SK-N-SH (cell line): ENCODE measurements at regions not wholly inside any gene's neighbourhood (a gene's known extent, or its start where the extent isn't known, plus 50 kb on each side); places are given as distances from the start of the nearest gene placed in this dataset.

Experiments
- CTCF ChIA-PET: fragments of 300-600, 350-600 bp; formaldehyde crosslinking; extraction: SDS; loops from one replicate; lab custom pipeline; 2021; lab: Yijun Ruan, JAX
- POLR2A ChIA-PET: fragments of 350-600 bp; sonication (Branson Sonifier 250); formaldehyde crosslinking; extraction: SDS; loops from one replicate; lab custom pipeline; 2020; ENCODE audit warnings: antibody characterized with exemption, inconsistent platforms; lab: Yijun Ruan, JAX
- DNase-seq: peaks from one replicate; pipeline ENCODE4 v3.0.0; 2012
- H2AFZ ChIP-seq: fragments of 200-600 bp; sonication (generic); 2 replicates; pipeline ENCODE4 v1.8.1; 2016; ENCODE audit warnings: antibody characterized with exemption, mild to moderate bottlenecking, low read depth
- H3F3A ChIP-seq: fragments of 200-600 bp; sonication (generic); replicated peaks from 2 replicates; pipeline ENCODE3; 2016; ENCODE audit warnings: antibody characterized with exemption, mild to moderate bottlenecking; ENCODE audit not compliant: insufficient read depth
- H3K27ac ChIP-seq, 2 experiments: fragments of 200-500 bp in 1 of 2; fragments of 200-600 bp in 1 of 2; sonication (Bioruptor generic) in 1 of 2; sonication (generic), shearing (Covaris generic) in 1 of 2; 2 replicates each; pipeline versions ENCODE4 v1.5.1 to v1.6.1; 2014 to 2016; ENCODE audit warnings: low read depth in 2 of 2, inconsistent platforms in 1 of 2, low read length in 1 of 2, mild to moderate bottlenecking in 1 of 2, mixed read lengths in 1 of 2
- H3K27me3 ChIP-seq: fragments of 200-600 bp; sonication (generic), shearing (Covaris generic); 2 replicates; pipeline ENCODE4 v1.6.1; 2016; ENCODE audit warnings: mixed run types; ENCODE audit not compliant: insufficient read depth
- H3K36me3 ChIP-seq, 2 experiments: fragments of 200-500 bp in 1 of 2; fragments of 200-600 bp in 1 of 2; sonication (Bioruptor generic) in 1 of 2; sonication (generic) in 1 of 2; replicated peaks in 1 of 2; 2 replicates each; pipeline versions ENCODE3 to v1.5.1; 2014 to 2016; ENCODE audit warnings: low read length in 1 of 2, mild to moderate bottlenecking in 1 of 2; ENCODE audit not compliant: insufficient read depth in 2 of 2, control insufficient read depth in 1 of 2
- H3K4me1 ChIP-seq, 2 experiments: fragments of 200-500 bp in 1 of 2; fragments of 200-600 bp in 1 of 2; sonication (Bioruptor generic) in 1 of 2; sonication (generic), shearing (Covaris generic) in 1 of 2; 2 replicates each; pipeline versions ENCODE4 v1.5.1 to v1.6.1; 2014 to 2016; ENCODE audit warnings: low read depth in 1 of 2, low read length in 1 of 2, mixed run types in 1 of 2; ENCODE audit not compliant: insufficient read depth in 2 of 2, control insufficient read depth in 1 of 2
- H3K4me2 ChIP-seq: fragments of 200-600 bp; sonication (generic), shearing (Covaris generic); 2 replicates; pipeline ENCODE4 v1.6.1; 2017; ENCODE audit warnings: mixed run types
- H3K4me3 ChIP-seq, 2 experiments: fragments of 200-500 bp in 1 of 2; fragments of 200-600 bp in 1 of 2; sonication (Bioruptor generic) in 1 of 2; sonication (generic), shearing (Covaris generic) in 1 of 2; 2 replicates each; pipeline versions ENCODE4 v1.5.1 to v1.8.1; 2014 to 2016; ENCODE audit warnings: low read depth in 2 of 2, inconsistent platforms in 1 of 2, low read length in 1 of 2, mild to moderate bottlenecking in 1 of 2, mixed read lengths in 1 of 2, moderate library complexity in 1 of 2
- H3K79me2 ChIP-seq: fragments of 200-600 bp; sonication (generic); 2 replicates; pipeline ENCODE4 v1.8.1; 2017; ENCODE audit warnings: mild to moderate bottlenecking; ENCODE audit not compliant: insufficient read depth
- H3K9ac ChIP-seq: fragments of 200-600 bp; sonication (generic); 2 replicates; pipeline ENCODE4 v1.6.1; 2017; ENCODE audit warnings: mixed run types
- H3K9me2 ChIP-seq: fragments of 200-600 bp; sonication (generic); 2 replicates; pipeline ENCODE4 v1.6.1; 2017; ENCODE audit warnings: mixed run types
- H3K9me3 ChIP-seq: fragments of 200-600 bp; sonication (generic); 2 replicates; pipeline ENCODE4 v1.6.1; 2017; ENCODE audit warnings: mixed run types, mild to moderate bottlenecking, moderate library complexity
- H4K20me1 ChIP-seq: fragments of 200-600 bp; sonication (generic); 2 replicates; pipeline ENCODE4 v1.6.1; 2017; ENCODE audit warnings: mild to moderate bottlenecking, mixed run types; ENCODE audit not compliant: insufficient read depth
- ELF1 ChIP-seq: IDR thresholded peaks from 2 replicates; pipeline ENCODE4 v1.4.0; 2012
- EP300 ChIP-seq, 2 experiments: IDR thresholded peaks; 2 replicates each; pipeline versions ENCODE4 v1.4.0 to v1.6.1; 2012; ENCODE audit warnings: borderline replicate concordance in 1 of 2, low read depth in 1 of 2, low read length in 1 of 2
- EZH2phosphoT487 ChIP-seq: fragments of 200-600 bp; sonication (generic); IDR thresholded peaks from 2 replicates; pipeline ENCODE4 v1.6.1; 2017; ENCODE audit warnings: low read depth, mixed run types, mild to moderate bottlenecking, antibody characterized with exemption, moderate library complexity, borderline replicate concordance
- FOXM1 ChIP-seq: IDR thresholded peaks from 2 replicates; pipeline ENCODE4 v1.4.0; 2012; ENCODE audit warnings: low read depth, mild to moderate bottlenecking
- GATA2 ChIP-seq: sonication (generic); formaldehyde crosslinking; IDR thresholded peaks from 2 replicates; pipeline ENCODE4 v1.5.0; 2020; ENCODE audit warnings: mild to moderate bottlenecking, missing genetic modification reagents
- JUND ChIP-seq: IDR thresholded peaks from 2 replicates; pipeline ENCODE4 v1.4.0; 2012
- MEF2A ChIP-seq: IDR thresholded peaks from 2 replicates; pipeline ENCODE4 v1.4.0; 2012; ENCODE audit warnings: low read depth, borderline replicate concordance
- MXI1 ChIP-seq: IDR thresholded peaks from 2 replicates; pipeline ENCODE4 v1.6.1; 2012; ENCODE audit warnings: mild to moderate bottlenecking, low read depth, low read length, improper control_type of control experiment
- NRF1 ChIP-seq: IDR thresholded peaks from 2 replicates; pipeline ENCODE4 v1.6.1; 2012; ENCODE audit warnings: low read depth, mild to moderate bottlenecking, low read length
- POLR2AphosphoS5 ChIP-seq: IDR thresholded peaks from 2 replicates; pipeline ENCODE4 v1.6.1; 2012; ENCODE audit warnings: low read depth, low read length
- RCOR1 ChIP-seq: fragments of 150-350 bp; IDR thresholded peaks from 2 replicates; pipeline ENCODE4 v1.6.1; 2017; ENCODE audit warnings: antibody characterized with exemption, low read length
- RFX5 ChIP-seq: IDR thresholded peaks from 2 replicates; pipeline ENCODE4 v1.6.1; 2012; ENCODE audit warnings: mild to moderate bottlenecking, improper control_type of control experiment, low read length
- SMC3 ChIP-seq: IDR thresholded peaks from 2 replicates; pipeline ENCODE4 v1.6.1; 2012; ENCODE audit warnings: low read depth, low read length, improper control_type of control experiment
- TCF12 ChIP-seq: IDR thresholded peaks from 2 replicates; pipeline ENCODE4 v1.4.0; 2012
- TEAD4 ChIP-seq: IDR thresholded peaks from 2 replicates; pipeline ENCODE4 v1.4.0; 2012; ENCODE audit warnings: mild to moderate bottlenecking, borderline replicate concordance; ENCODE audit not compliant: insufficient read depth
- YY1 ChIP-seq: IDR thresholded peaks from 2 replicates; pipeline ENCODE4 v1.4.0; 2012; ENCODE audit warnings: low read depth, mild to moderate bottlenecking
- WGBS: methylation state at CpG from one replicate; pipeline ENCODE4 v1.1.6; 2017; ENCODE audit warnings: low lambda C conversion rate; 5-methylcytosine and 5-hydroxymethylcytosine counted together
- TF ChIP-seq, protein P1 (sequence below): IDR thresholded peaks from 2 replicates; pipeline ENCODE4; 2012
- TF ChIP-seq, protein P2 (sequence below): fragments of 200-600 bp; sonication (generic); IDR thresholded peaks from 2 replicates; pipeline ENCODE4 v1.6.1; 2017; ENCODE audit warnings: antibody characterized with exemption, mild to moderate bottlenecking, moderate library complexity
- TF ChIP-seq, protein P3 (sequence below): IDR thresholded peaks from 2 replicates; pipeline ENCODE4 v1.4.0; 2012; ENCODE audit warnings: low read depth
- TF ChIP-seq, protein P4 (sequence below): fragments of 150-350 bp; IDR thresholded peaks from 2 replicates; pipeline ENCODE4 v1.6.1; 2017; ENCODE audit warnings: antibody characterized with exemption, low read length, low read depth, borderline replicate concordance
- TF ChIP-seq, protein P5 (sequence below): fragments of 150-350 bp; IDR thresholded peaks from 2 replicates; pipeline ENCODE4 v1.6.1; 2016; ENCODE audit warnings: mild to moderate bottlenecking, low read depth, low read length

DNA sequence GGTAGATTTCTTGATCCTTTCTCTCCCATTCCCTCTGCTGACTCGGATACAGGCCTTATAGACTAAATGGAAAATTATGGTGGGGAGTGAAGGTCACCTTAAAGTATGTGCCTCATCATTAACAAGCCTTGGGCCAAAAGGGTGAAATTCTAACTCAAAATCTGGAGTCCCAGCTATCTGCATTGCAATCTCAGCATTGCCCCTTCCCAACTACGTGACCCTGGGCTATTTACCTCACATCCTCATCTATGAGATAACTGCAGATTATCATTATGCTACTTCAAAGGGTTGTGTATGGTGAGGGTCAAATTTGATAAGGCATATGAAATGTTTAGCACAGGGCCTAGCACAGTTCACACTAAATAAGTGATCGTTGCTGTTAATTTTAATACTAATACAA, 147.7 kb downstream of the WNT5A start:
- no peak overlapping the region for H3K9ac ChIP-seq
- no peak overlapping the region for H3K27ac ChIP-seq
- 56% methylated on average over 3 of the region's 3 CpGs for WGBS
- no peaks in the 10 kb centered on the region for H3K36me3 ChIP-seq
- H2AFZ ChIP-seq = no peak overlapping the region
- H4K20me1 ChIP-seq = no peaks in the 10 kb centered on the region
- H3K4me1 ChIP-seq = peaks cover 8 to 9% of the 10 kb centered on the region in 2 experiments; a peak in 3 of 4 replicates
- no peak for DNase-seq
- no peaks in the 10 kb centered on the region for H3K79me2 ChIP-seq
- TF ChIP-seq, protein P1, sequence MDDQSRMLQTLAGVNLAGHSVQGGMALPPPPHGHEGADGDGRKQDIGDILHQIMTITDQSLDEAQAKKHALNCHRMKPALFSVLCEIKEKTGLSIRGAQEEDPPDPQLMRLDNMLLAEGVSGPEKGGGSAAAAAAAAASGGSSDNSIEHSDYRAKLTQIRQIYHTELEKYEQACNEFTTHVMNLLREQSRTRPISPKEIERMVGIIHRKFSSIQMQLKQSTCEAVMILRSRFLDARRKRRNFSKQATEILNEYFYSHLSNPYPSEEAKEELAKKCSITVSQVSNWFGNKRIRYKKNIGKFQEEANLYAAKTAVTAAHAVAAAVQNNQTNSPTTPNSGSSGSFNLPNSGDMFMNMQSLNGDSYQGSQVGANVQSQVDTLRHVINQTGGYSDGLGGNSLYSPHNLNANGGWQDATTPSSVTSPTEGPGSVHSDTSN = no peak
- TF ChIP-seq YY1 (no peak), MEF2A (no peak), GATA2 (0 out of 2 replicates have a peak, but pooled peaks have one; percentile 10), EP300 (IDR thresholded peaks at IDR 0.05; ENCODE audit: borderline replicate concordance in 1 of 2, low read depth in 1 of 2, low read length in 1 of 2) (0 out of 4 replicates have a peak, but pooled peaks of 1 of the 2 experiments have one; percentile 9), RFX5 (no peak), TCF12 (no peak), NRF1 (no peak), FOXM1 (no peak)
- TF ChIP-seq, protein P2, sequence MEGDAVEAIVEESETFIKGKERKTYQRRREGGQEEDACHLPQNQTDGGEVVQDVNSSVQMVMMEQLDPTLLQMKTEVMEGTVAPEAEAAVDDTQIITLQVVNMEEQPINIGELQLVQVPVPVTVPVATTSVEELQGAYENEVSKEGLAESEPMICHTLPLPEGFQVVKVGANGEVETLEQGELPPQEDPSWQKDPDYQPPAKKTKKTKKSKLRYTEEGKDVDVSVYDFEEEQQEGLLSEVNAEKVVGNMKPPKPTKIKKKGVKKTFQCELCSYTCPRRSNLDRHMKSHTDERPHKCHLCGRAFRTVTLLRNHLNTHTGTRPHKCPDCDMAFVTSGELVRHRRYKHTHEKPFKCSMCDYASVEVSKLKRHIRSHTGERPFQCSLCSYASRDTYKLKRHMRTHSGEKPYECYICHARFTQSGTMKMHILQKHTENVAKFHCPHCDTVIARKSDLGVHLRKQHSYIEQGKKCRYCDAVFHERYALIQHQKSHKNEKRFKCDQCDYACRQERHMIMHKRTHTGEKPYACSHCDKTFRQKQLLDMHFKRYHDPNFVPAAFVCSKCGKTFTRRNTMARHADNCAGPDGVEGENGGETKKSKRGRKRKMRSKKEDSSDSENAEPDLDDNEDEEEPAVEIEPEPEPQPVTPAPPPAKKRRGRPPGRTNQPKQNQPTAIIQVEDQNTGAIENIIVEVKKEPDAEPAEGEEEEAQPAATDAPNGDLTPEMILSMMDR = no peak
- TF ChIP-seq, protein P3, sequence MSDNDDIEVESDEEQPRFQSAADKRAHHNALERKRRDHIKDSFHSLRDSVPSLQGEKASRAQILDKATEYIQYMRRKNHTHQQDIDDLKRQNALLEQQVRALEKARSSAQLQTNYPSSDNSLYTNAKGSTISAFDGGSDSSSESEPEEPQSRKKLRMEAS = no peak
- H3K4me2 ChIP-seq = no peak overlapping the region
- POLR2A ChIA-PET = no interaction called here
- no peaks in the 10 kb centered on the region for H3F3A ChIP-seq
- H3K9me3 ChIP-seq = no peaks in the 10 kb centered on the region
- H3K4me3 ChIP-seq = no peak overlapping the region
- H3K9me2 ChIP-seq = no peaks in the 10 kb centered on the region
- CTCF ChIA-PET = interaction anchor here (1.1 kb wide), 1 partner anchor 95 kb away, joined by 3 read pairs; no protein-coding TSS in a partner anchor
- no peaks in the 10 kb centered on the region for H3K27me3 ChIP-seq

DNA sequence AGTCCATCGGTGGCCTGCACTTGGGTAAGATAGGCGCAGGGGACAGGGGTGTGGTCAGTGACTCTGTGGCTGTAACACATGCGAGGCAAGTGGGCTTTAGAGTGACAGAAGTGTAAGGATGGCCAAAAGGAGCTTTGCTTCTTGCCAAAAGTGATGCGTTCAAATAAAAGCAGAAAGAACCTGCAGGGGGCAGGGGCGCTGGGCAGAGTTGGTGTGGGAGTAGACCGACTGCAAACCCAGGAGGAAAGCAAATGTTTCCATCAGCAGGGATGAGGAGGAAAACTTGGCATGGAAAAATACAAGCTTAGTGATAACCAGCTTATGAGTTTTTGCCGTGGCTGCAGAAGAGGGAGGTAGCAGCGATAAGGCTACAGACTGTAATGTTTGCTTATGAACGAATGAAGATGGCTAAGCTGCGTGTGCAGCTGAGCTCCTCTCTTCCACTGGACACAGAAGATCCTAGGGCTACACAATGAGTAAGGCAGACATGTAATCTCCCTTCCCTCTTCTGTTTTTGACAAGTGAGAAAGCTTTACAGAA, 149.4 kb downstream of the WNT5A start:
- no peaks in the 10 kb centered on the region for H3K27me3 ChIP-seq
- H3K4me1 ChIP-seq = peaks cover 8 to 16% of the 10 kb centered on the region in 2 experiments; a peak in 3 of 4 replicates
- no peak overlapping the region for H3K27ac ChIP-seq
- H3K9me2 ChIP-seq = no peaks in the 10 kb centered on the region
- H3K4me3 ChIP-seq = no peak overlapping the region
- WGBS = 87% methylated on average over 10 of the region's 10 CpGs
- no peak overlapping the region for H3K9ac ChIP-seq
- no peak overlapping the region for H2AFZ ChIP-seq
- no peak for DNase-seq
- CTCF ChIA-PET = interaction anchor here (0.6 to 1.1 kb wide), 3 partner anchors 11 to 163 kb away, joined by 3 to 5 read pairs (median 3); no protein-coding TSS in a partner anchor
- POLR2A ChIA-PET = no interaction called here
- H3K4me2 ChIP-seq = no peak overlapping the region
- no peaks in the 10 kb centered on the region for H3K9me3 ChIP-seq
- H3K36me3 ChIP-seq = no peaks in the 10 kb centered on the region
- H3F3A ChIP-seq = no peaks in the 10 kb centered on the region
- no peaks in the 10 kb centered on the region for H3K79me2 ChIP-seq
- no peaks in the 10 kb centered on the region for H4K20me1 ChIP-seq
- TF ChIP-seq TEAD4 (no peak), ELF1 (no peak), RCOR1 (no peak), MEF2A (no peak), EZH2phosphoT487 (no peak), POLR2AphosphoS5 (no peak), SMC3 (no peak), MXI1 (no peak), JUND (no peak), NRF1 (no peak)
- TF ChIP-seq, protein P2 = no peak
- TF ChIP-seq, protein P4, sequence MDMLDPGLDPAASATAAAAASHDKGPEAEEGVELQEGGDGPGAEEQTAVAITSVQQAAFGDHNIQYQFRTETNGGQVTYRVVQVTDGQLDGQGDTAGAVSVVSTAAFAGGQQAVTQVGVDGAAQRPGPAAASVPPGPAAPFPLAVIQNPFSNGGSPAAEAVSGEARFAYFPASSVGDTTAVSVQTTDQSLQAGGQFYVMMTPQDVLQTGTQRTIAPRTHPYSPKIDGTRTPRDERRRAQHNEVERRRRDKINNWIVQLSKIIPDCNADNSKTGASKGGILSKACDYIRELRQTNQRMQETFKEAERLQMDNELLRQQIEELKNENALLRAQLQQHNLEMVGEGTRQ = no peak
- TF ChIP-seq, protein P5, sequence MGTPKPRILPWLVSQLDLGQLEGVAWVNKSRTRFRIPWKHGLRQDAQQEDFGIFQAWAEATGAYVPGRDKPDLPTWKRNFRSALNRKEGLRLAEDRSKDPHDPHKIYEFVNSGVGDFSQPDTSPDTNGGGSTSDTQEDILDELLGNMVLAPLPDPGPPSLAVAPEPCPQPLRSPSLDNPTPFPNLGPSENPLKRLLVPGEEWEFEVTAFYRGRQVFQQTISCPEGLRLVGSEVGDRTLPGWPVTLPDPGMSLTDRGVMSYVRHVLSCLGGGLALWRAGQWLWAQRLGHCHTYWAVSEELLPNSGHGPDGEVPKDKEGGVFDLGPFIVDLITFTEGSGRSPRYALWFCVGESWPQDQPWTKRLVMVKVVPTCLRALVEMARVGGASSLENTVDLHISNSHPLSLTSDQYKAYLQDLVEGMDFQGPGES = no peak
